GM23338 (cell line): ENCODE measurements at regions not wholly inside any gene's neighbourhood (a gene's known extent, or its start where the extent isn't known, plus 50 kb on each side); places are given as distances from the start of the nearest gene placed in this dataset.

Experiments used
- ATAC-seq: fragments of 200-7000 bp; cut with Tn5 transposase; 3 replicates; pipeline ENCODE4 v1.9.1; 2020
- DNase-seq: peaks from one replicate; pipeline ENCODE4 v3.0.0-alpha.2; 2015; ENCODE audit warnings: low spot score
- H2AFZ ChIP-seq: fragments of 200-600 bp; sonication (generic); 2 replicates; pipeline ENCODE4 v1.8.0; 2016; ENCODE audit warnings: antibody characterized with exemption, mild to moderate bottlenecking, moderate library complexity
- H3F3A ChIP-seq: fragments of 200-600 bp; sonication (generic); replicated peaks from 2 replicates; pipeline ENCODE4 v1.8.0; 2017; ENCODE audit warnings: antibody characterized with exemption, mixed run types, low read depth
- H3K27ac ChIP-seq: fragments of 200-600 bp; sonication (generic); 2 replicates; pipeline ENCODE4 v1.6.1; 2016; ENCODE audit warnings: low read depth
- H3K27me3 ChIP-seq: fragments of 200-600 bp; sonication (generic); 2 replicates; pipeline ENCODE4 v1.8.0; 2016; ENCODE audit warnings: mild to moderate bottlenecking, mixed run types, moderate library complexity; ENCODE audit not compliant: insufficient read depth
- H3K36me3 ChIP-seq: fragments of 200-600 bp; sonication (generic); 2 replicates; pipeline ENCODE4 v1.8.0; 2016; ENCODE audit warnings: mild to moderate bottlenecking; ENCODE audit not compliant: insufficient read depth
- H3K4me1 ChIP-seq: fragments of 200-600 bp; sonication (generic); 2 replicates; pipeline ENCODE4 v1.8.0; 2016; ENCODE audit warnings: mild to moderate bottlenecking, moderate library complexity; ENCODE audit not compliant: insufficient read depth
- H3K4me2 ChIP-seq: fragments of 200-600 bp; sonication (generic); 2 replicates; pipeline ENCODE4 v1.7.1; 2017; ENCODE audit warnings: mixed run types
- H3K4me3 ChIP-seq: fragments of 200-600 bp; sonication (generic); 2 replicates; pipeline ENCODE4 v1.6.1; 2016; ENCODE audit warnings: mixed run types
- H3K79me2 ChIP-seq: fragments of 200-600 bp; sonication (generic); replicated peaks from 2 replicates; pipeline ENCODE4 v1.8.0; 2017; ENCODE audit warnings: mild to moderate bottlenecking; ENCODE audit not compliant: insufficient read depth
- H3K9me2 ChIP-seq: fragments of 200-600 bp; sonication (generic); 2 replicates; pipeline ENCODE4 v1.8.0; 2017; ENCODE audit not compliant: insufficient read depth
- H4K20me1 ChIP-seq: fragments of 200-600 bp; sonication (generic); replicated peaks from 2 replicates; pipeline ENCODE4 v1.8.0; 2017; ENCODE audit warnings: mild to moderate bottlenecking; ENCODE audit not compliant: insufficient read depth
- H3K27ac Mint-ChIP-seq: 2 replicates; pipeline ENCODE4 v1.8.0; 2020; ENCODE audit warnings: inconsistent platforms, mild to moderate bottlenecking, moderate library complexity, mixed read lengths
- H3K27me3 Mint-ChIP-seq: 3 replicates; pipeline ENCODE4 v1.8.0; 2022; ENCODE audit warnings: low read depth, mild to moderate bottlenecking, moderate library complexity, mixed read lengths, inconsistent platforms; ENCODE audit not compliant: insufficient read depth, poor library complexity
- H3K36me3 Mint-ChIP-seq: 3 replicates; pipeline ENCODE4 v1.8.0; 2021; ENCODE audit warnings: low read depth, mild to moderate bottlenecking, inconsistent platforms, moderate library complexity, mixed read lengths
- H3K4me1 Mint-ChIP-seq: 3 replicates; pipeline ENCODE4 v1.8.0; 2020; ENCODE audit warnings: mild to moderate bottlenecking, inconsistent platforms, mixed read lengths
- H3K4me3 Mint-ChIP-seq: 3 replicates; pipeline ENCODE4 v1.8.0; 2021; ENCODE audit warnings: moderate library complexity, mild to moderate bottlenecking, inconsistent platforms, mixed read lengths
- H3K9me3 Mint-ChIP-seq: 3 replicates; pipeline ENCODE4 v1.8.0; 2020; ENCODE audit warnings: moderate library complexity, mild to moderate bottlenecking, inconsistent platforms, mixed read lengths
- CREB1 ChIP-seq: fragments of 250-450 bp; sonication (Bioruptor Pico); IDR thresholded peaks from 2 replicates; pipeline ENCODE4 v1.5.0; 2020; ENCODE audit warnings: low read depth, mild to moderate bottlenecking, moderate library complexity
- CTCF ChIP-seq, 2 experiments: fragments of 200-600 bp in 1 of 2; sonication (generic) in 1 of 2; conservative IDR thresholded peaks; 2 replicates each; pipeline versions ENCODE4 v1.5.1 to v1.6.1; 2016 to 2017; ENCODE audit warnings: antibody characterized with exemption in 2 of 2, low read depth in 2 of 2, mild to moderate bottlenecking in 2 of 2, moderate library complexity in 1 of 2
- ETS1 ChIP-seq: IDR thresholded peaks from 2 replicates; pipeline ENCODE4 v1.6.1; 2016; ENCODE audit warnings: antibody characterized with exemption
- EZH2 ChIP-seq: fragments of 200-600 bp; sonication (generic); IDR thresholded peaks from one replicate; pipeline ENCODE4 v1.8.0; 2017; ENCODE audit warnings: antibody characterized with exemption, mild to moderate bottlenecking, low read depth; ENCODE audit not compliant: unreplicated experiment
- EZH2phosphoT487 ChIP-seq: fragments of 200-600 bp; sonication (generic); IDR thresholded peaks from one replicate; pipeline ENCODE4 v1.8.1; 2018; ENCODE audit warnings: antibody characterized with exemption; ENCODE audit not compliant: unreplicated experiment
- JUNB ChIP-seq: IDR thresholded peaks from one replicate; pipeline ENCODE4 v1.6.1; 2016; ENCODE audit warnings: antibody characterized with exemption; ENCODE audit not compliant: unreplicated experiment
- NANOG ChIP-seq: IDR thresholded peaks from 2 replicates; pipeline ENCODE4 v1.6.1; 2016; ENCODE audit warnings: antibody characterized with exemption, borderline replicate concordance
- POLR2AphosphoS5 ChIP-seq: IDR thresholded peaks from 2 replicates; pipeline ENCODE4 v1.6.1; 2016; ENCODE audit warnings: antibody characterized with exemption, low read depth
- STAT1 ChIP-seq: IDR thresholded peaks from one replicate; pipeline ENCODE4 v1.6.1; 2016; ENCODE audit warnings: antibody characterized with exemption; ENCODE audit not compliant: unreplicated experiment
- ZNF114 ChIP-seq: fragments of 250-450 bp; sonication (Bioruptor Pico); IDR thresholded peaks from 2 replicates; pipeline ENCODE4 v1.5.0; 2020; ENCODE audit warnings: mild to moderate bottlenecking, moderate library complexity
- ZNF331 ChIP-seq: fragments of 250-450 bp; sonication (Bioruptor Pico); IDR thresholded peaks from 2 replicates; pipeline ENCODE4 v1.5.0; 2020; ENCODE audit warnings: low read depth, mild to moderate bottlenecking, moderate library complexity
- TF ChIP-seq, protein P1 (sequence below): IDR thresholded peaks from one replicate; pipeline ENCODE4 v1.6.1; 2018; ENCODE audit warnings: antibody characterized with exemption; ENCODE audit not compliant: unreplicated experiment
- TF ChIP-seq, protein P2 (sequence below): fragments of 250-450 bp; sonication (Bioruptor Pico); IDR thresholded peaks from 2 replicates; pipeline ENCODE4 v1.5.0; 2020; ENCODE audit warnings: mild to moderate bottlenecking, moderate library complexity

GRCh38 chr3:153242896-153243295, 80.9 kb downstream of the RAP2B start:
- no peaks in the 10 kb centered on the region for H3K4me1 ChIP-seq
- no peak for ATAC-seq
- DNase-seq = no peak
- Mint-ChIP-seq H3K27me3 (no peaks in the 10 kb centered on the region), H3K9me3 (peaks cover 7% of the 10 kb centered on the region; the same call in 2 of the 3 replicates), H3K4me3 (no peak overlapping the region), H3K4me1 (no peaks in the 10 kb centered on the region), H3K36me3 (0 out of 3 replicates have a peak, but pooled peaks cover 5% of the 10 kb centered on the region), H3K27ac (no peak overlapping the region)
- TF ChIP-seq EZH2 = no peak
- TF ChIP-seq ETS1 = no peak
- TF ChIP-seq, protein P1, sequence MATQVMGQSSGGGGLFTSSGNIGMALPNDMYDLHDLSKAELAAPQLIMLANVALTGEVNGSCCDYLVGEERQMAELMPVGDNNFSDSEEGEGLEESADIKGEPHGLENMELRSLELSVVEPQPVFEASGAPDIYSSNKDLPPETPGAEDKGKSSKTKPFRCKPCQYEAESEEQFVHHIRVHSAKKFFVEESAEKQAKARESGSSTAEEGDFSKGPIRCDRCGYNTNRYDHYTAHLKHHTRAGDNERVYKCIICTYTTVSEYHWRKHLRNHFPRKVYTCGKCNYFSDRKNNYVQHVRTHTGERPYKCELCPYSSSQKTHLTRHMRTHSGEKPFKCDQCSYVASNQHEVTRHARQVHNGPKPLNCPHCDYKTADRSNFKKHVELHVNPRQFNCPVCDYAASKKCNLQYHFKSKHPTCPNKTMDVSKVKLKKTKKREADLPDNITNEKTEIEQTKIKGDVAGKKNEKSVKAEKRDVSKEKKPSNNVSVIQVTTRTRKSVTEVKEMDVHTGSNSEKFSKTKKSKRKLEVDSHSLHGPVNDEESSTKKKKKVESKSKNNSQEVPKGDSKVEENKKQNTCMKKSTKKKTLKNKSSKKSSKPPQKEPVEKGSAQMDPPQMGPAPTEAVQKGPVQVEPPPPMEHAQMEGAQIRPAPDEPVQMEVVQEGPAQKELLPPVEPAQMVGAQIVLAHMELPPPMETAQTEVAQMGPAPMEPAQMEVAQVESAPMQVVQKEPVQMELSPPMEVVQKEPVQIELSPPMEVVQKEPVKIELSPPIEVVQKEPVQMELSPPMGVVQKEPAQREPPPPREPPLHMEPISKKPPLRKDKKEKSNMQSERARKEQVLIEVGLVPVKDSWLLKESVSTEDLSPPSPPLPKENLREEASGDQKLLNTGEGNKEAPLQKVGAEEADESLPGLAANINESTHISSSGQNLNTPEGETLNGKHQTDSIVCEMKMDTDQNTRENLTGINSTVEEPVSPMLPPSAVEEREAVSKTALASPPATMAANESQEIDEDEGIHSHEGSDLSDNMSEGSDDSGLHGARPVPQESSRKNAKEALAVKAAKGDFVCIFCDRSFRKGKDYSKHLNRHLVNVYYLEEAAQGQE = no peak
- TF ChIP-seq CREB1 (CRISPR knock-in tag) = no peak
- no peak for TF ChIP-seq POLR2AphosphoS5
- TF ChIP-seq ZNF114 (CRISPR knock-in tag) = no peak
- no peak for TF ChIP-seq NANOG
- TF ChIP-seq, protein P2, sequence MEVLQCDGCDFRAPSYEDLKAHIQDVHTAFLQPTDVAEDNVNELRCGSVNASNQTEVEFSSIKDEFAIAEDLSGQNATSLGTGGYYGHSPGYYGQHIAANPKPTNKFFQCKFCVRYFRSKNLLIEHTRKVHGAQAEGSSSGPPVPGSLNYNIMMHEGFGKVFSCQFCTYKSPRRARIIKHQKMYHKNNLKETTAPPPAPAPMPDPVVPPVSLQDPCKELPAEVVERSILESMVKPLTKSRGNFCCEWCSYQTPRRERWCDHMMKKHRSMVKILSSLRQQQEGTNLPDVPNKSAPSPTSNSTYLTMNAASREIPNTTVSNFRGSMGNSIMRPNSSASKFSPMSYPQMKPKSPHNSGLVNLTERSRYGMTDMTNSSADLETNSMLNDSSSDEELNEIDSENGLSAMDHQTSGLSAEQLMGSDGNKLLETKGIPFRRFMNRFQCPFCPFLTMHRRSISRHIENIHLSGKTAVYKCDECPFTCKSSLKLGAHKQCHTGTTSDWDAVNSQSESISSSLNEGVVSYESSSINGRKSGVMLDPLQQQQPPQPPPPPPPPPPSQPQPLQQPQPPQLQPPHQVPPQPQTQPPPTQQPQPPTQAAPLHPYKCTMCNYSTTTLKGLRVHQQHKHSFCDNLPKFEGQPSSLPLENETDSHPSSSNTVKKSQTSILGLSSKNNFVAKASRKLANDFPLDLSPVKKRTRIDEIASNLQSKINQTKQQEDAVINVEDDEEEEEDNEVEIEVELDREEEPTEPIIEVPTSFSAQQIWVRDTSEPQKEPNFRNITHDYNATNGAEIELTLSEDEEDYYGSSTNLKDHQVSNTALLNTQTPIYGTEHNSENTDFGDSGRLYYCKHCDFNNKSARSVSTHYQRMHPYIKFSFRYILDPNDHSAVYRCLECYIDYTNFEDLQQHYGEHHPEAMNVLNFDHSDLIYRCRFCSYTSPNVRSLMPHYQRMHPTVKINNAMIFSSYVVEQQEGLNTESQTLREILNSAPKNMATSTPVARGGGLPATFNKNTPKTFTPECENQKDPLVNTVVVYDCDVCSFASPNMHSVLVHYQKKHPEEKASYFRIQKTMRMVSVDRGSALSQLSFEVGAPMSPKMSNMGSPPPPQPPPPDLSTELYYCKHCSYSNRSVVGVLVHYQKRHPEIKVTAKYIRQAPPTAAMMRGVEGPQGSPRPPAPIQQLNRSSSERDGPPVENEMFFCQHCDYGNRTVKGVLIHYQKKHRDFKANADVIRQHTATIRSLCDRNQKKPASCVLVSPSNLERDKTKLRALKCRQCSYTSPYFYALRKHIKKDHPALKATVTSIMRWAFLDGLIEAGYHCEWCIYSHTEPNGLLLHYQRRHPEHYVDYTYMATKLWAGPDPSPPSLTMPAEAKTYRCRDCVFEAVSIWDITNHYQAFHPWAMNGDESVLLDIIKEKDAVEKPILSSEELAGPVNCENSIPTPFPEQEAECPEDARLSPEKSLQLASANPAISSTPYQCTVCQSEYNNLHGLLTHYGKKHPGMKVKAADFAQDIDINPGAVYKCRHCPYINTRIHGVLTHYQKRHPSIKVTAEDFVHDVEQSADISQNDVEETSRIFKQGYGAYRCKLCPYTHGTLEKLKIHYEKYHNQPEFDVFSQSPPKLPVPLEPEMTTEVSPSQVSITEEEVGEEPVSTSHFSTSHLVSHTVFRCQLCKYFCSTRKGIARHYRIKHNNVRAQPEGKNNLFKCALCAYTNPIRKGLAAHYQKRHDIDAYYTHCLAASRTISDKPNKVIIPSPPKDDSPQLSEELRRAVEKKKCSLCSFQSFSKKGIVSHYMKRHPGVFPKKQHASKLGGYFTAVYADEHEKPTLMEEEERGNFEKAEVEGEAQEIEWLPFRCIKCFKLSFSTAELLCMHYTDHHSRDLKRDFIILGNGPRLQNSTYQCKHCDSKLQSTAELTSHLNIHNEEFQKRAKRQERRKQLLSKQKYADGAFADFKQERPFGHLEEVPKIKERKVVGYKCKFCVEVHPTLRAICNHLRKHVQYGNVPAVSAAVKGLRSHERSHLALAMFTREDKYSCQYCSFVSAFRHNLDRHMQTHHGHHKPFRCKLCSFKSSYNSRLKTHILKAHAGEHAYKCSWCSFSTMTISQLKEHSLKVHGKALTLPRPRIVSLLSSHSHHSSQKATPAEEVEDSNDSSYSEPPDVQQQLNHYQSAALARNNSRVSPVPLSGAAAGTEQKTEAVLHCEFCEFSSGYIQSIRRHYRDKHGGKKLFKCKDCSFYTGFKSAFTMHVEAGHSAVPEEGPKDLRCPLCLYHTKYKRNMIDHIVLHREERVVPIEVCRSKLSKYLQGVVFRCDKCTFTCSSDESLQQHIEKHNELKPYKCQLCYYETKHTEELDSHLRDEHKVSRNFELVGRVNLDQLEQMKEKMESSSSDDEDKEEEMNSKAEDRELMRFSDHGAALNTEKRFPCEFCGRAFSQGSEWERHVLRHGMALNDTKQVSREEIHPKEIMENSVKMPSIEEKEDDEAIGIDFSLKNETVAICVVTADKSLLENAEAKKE (CRISPR knock-in tag) = no peak
- TF ChIP-seq JUNB = no peak
- TF ChIP-seq ZNF331 (CRISPR knock-in tag) = no peak
- no peak for TF ChIP-seq CTCF (conservative IDR thresholded peaks at IDR 0.05; ENCODE audit: low read depth in 2 of 2)
- no peak for TF ChIP-seq EZH2phosphoT487
- TF ChIP-seq STAT1 = no peak
- no peaks in the 10 kb centered on the region for H3K27me3 ChIP-seq
- H3K36me3 ChIP-seq = no peaks in the 10 kb centered on the region
- no peaks in the 10 kb centered on the region for H3K79me2 ChIP-seq
- no peak overlapping the region for H2AFZ ChIP-seq
- H4K20me1 ChIP-seq = no peaks in the 10 kb centered on the region
- H3K27ac ChIP-seq = no peak overlapping the region
- H3K4me2 ChIP-seq = no peak overlapping the region
- H3K4me3 ChIP-seq = no peak overlapping the region
- no peaks in the 10 kb centered on the region for H3F3A ChIP-seq
- no peaks in the 10 kb centered on the region for H3K9me2 ChIP-seq
